HEK293 (cell line): ENCODE measurements at regions not wholly inside any gene's neighbourhood (a gene's known extent, or its start where the extent isn't known, plus 50 kb on each side); places are given as distances from the start of the nearest gene placed in this dataset.
A peak's percentile ranks its signal among the peaks of the same experiment; 100 is the strongest.

Source experiments
- CTCF ChIA-PET: fragments of 350-600 bp; formaldehyde crosslinking; extraction: SDS; loops from one replicate; lab custom pipeline; 2021; ENCODE audit warnings: antibody characterized with exemption; lab: Yijun Ruan, JAX
- POLR2A ChIA-PET: fragments of 300-600 bp; formaldehyde crosslinking; extraction: SDS; loops from one replicate; lab custom pipeline; 2020; ENCODE audit warnings: antibody characterized with exemption, inconsistent platforms; lab: Yijun Ruan, JAX
- H3K27ac ChIP-seq: fragments of 200-500 bp; sonication (Bioruptor generic); 2 replicates; pipeline ENCODE4 v1.5.1; 2014; ENCODE audit warnings: low read depth, low read length, control low read depth, inconsistent platforms; ENCODE audit errors: extremely low read depth
- H3K36me3 ChIP-seq, 2 experiments: fragments of 200-500 bp in 1 of 2; sonication (Bioruptor generic) in 1 of 2; 1 replicate in 1 of 2; 2 replicates in 1 of 2; pipeline ENCODE4 v1.5.1; 2014 to 2017; ENCODE audit warnings: inconsistent platforms in 2 of 2, low read length in 2 of 2; ENCODE audit not compliant: control insufficient read depth in 2 of 2, insufficient read depth in 1 of 2
- H3K4me1 ChIP-seq: fragments of 200-500 bp; sonication (Bioruptor generic); 2 replicates; pipeline ENCODE4 v1.5.1; 2014; ENCODE audit warnings: mild to moderate bottlenecking, low read length, inconsistent platforms; ENCODE audit not compliant: control insufficient read depth, insufficient read depth
- H3K4me3 ChIP-seq: 2 replicates; pipeline ENCODE4 v1.5.1; 2011; ENCODE audit warnings: low read depth, mild to moderate bottlenecking, control low read depth, low read length, moderate library complexity
- H3K9me3 ChIP-seq: fragments of 200-500 bp; sonication (Bioruptor generic); 2 replicates; pipeline ENCODE4 v1.5.1; 2014; ENCODE audit warnings: low read depth, low read length, inconsistent platforms; ENCODE audit not compliant: control insufficient read depth, insufficient read depth
- HOXA7 ChIP-seq: sonication (generic); formaldehyde crosslinking; IDR thresholded peaks from 2 replicates; pipeline ENCODE4 v1.8.1; 2022; ENCODE audit warnings: missing genetic modification reagents, borderline replicate concordance
- KLF10 ChIP-seq: fragments of 450-650 bp; IDR thresholded peaks from 2 replicates; pipeline ENCODE4 v1.5.1; 2018; ENCODE audit warnings: missing biosample characterization, mild to moderate bottlenecking, missing genetic modification characterization
- SETDB1 ChIP-seq: IDR thresholded peaks from one replicate; pipeline ENCODE4 v1.6.1; 2017; ENCODE audit warnings: mild to moderate bottlenecking, low read length, moderate library complexity, mixed read lengths; ENCODE audit not compliant: insufficient read length
- TRIM28 ChIP-seq: IDR thresholded peaks from 2 replicates; pipeline ENCODE4 v1.6.1; 2011; ENCODE audit warnings: low read length, control low read depth, borderline replicate concordance
- ZFP69B ChIP-seq: fragments of 450-650 bp; formaldehyde crosslinking; IDR thresholded peaks from 2 replicates; pipeline ENCODE4 v1.5.1; 2016; ENCODE audit warnings: missing biosample characterization, missing genetic modification characterization
- ZNF10 ChIP-seq: fragments of 450-650 bp; formaldehyde crosslinking; IDR thresholded peaks from 2 replicates; pipeline ENCODE4 v1.5.1; 2017; ENCODE audit warnings: missing biosample characterization, missing genetic modification characterization
- ZNF140 ChIP-seq: fragments of 450-650 bp; formaldehyde crosslinking; IDR thresholded peaks from 2 replicates; pipeline ENCODE4 v1.5.1; 2016; ENCODE audit warnings: missing biosample characterization, missing genetic modification characterization
- ZNF175 ChIP-seq: fragments of 450-650 bp; formaldehyde crosslinking; IDR thresholded peaks from 2 replicates; pipeline ENCODE4 v1.5.1; 2016; ENCODE audit warnings: missing biosample characterization, missing genetic modification characterization
- ZNF404 ChIP-seq: fragments of 450-650 bp; formaldehyde crosslinking; IDR thresholded peaks from 2 replicates; pipeline ENCODE4 v1.5.1; 2017; ENCODE audit warnings: missing biosample characterization, missing genetic modification characterization
- ZNF433 ChIP-seq: fragments of 450-650 bp; formaldehyde crosslinking; IDR thresholded peaks from 2 replicates; pipeline ENCODE4 v1.5.1; 2016; ENCODE audit warnings: missing biosample characterization, missing genetic modification characterization, low read depth
- ZNF473 ChIP-seq: fragments of 450-650 bp; formaldehyde crosslinking; IDR thresholded peaks from 2 replicates; pipeline ENCODE4 v1.5.1; 2017; ENCODE audit warnings: missing biosample characterization, missing genetic modification characterization
- ZNF571 ChIP-seq: fragments of 450-650 bp; formaldehyde crosslinking; IDR thresholded peaks from 2 replicates; pipeline ENCODE4 v1.5.0; 2017; ENCODE audit warnings: missing biosample characterization, missing genetic modification characterization
- ZNF585B ChIP-seq: fragments of 450-650 bp; formaldehyde crosslinking; IDR thresholded peaks from 2 replicates; pipeline ENCODE4 v1.5.1; 2016; ENCODE audit warnings: missing biosample characterization, missing genetic modification characterization
- ZNF670 ChIP-seq: fragments of 450-650 bp; formaldehyde crosslinking; IDR thresholded peaks from 2 replicates; pipeline ENCODE4 v1.5.1; 2016; ENCODE audit warnings: missing biosample characterization, missing genetic modification characterization, low read depth
- TF ChIP-seq, protein P1 (sequence below): fragments of 450-650 bp; IDR thresholded peaks from 2 replicates; pipeline ENCODE4 v1.5.1; 2018; ENCODE audit warnings: missing biosample characterization, mild to moderate bottlenecking, missing genetic modification characterization
- TF ChIP-seq, protein P2 (sequence below): fragments of 450-650 bp; formaldehyde crosslinking; IDR thresholded peaks from 2 replicates; pipeline ENCODE4 v1.5.1; 2016; ENCODE audit warnings: missing biosample characterization, missing genetic modification characterization
- TF ChIP-seq, protein P3 (sequence below): fragments of 450-650 bp; formaldehyde crosslinking; IDR thresholded peaks from 2 replicates; pipeline ENCODE4 v1.5.1; 2016; ENCODE audit warnings: missing biosample characterization, missing genetic modification characterization, low read depth
- TF ChIP-seq, protein P4 (sequence below): fragments of 450-650 bp; formaldehyde crosslinking; IDR thresholded peaks from 2 replicates; pipeline ENCODE4 v1.5.1; 2016; ENCODE audit warnings: missing biosample characterization, missing genetic modification characterization

DNA sequence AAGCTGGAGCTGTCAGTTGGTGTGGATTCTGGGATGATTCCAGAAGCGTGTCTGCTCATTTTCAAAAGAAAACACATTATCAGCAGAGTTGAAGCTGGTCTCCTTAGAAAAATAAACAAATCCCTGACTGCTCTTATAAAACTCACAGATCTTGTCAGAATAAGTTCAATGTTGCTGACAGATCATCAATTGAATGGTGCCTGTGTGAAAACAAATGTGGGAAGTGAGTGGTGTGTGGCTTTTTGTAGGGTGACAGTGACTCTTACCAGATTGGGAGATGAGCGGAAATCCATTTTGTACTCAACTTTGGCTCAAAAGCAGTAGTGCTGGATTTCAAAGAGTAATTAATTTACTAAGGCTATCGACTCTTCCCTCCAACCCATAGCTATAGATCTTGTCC, 807.8 kb downstream of the RAPGEF2 start (continued):
- TF ChIP-seq ZNF473, result no peak
- TF ChIP-seq ZFP69B (tag by site-specific recombination), result no peak
- TF ChIP-seq, protein P1, sequence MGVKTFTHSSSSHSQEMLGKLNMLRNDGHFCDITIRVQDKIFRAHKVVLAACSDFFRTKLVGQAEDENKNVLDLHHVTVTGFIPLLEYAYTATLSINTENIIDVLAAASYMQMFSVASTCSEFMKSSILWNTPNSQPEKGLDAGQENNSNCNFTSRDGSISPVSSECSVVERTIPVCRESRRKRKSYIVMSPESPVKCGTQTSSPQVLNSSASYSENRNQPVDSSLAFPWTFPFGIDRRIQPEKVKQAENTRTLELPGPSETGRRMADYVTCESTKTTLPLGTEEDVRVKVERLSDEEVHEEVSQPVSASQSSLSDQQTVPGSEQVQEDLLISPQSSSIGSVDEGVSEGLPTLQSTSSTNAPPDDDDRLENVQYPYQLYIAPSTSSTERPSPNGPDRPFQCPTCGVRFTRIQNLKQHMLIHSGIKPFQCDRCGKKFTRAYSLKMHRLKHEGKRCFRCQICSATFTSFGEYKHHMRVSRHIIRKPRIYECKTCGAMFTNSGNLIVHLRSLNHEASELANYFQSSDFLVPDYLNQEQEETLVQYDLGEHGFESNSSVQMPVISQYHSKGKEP (tag by site-specific recombination), result no peak
- no peak for TF ChIP-seq ZNF433 (tag by site-specific recombination)
- TF ChIP-seq, protein P2, sequence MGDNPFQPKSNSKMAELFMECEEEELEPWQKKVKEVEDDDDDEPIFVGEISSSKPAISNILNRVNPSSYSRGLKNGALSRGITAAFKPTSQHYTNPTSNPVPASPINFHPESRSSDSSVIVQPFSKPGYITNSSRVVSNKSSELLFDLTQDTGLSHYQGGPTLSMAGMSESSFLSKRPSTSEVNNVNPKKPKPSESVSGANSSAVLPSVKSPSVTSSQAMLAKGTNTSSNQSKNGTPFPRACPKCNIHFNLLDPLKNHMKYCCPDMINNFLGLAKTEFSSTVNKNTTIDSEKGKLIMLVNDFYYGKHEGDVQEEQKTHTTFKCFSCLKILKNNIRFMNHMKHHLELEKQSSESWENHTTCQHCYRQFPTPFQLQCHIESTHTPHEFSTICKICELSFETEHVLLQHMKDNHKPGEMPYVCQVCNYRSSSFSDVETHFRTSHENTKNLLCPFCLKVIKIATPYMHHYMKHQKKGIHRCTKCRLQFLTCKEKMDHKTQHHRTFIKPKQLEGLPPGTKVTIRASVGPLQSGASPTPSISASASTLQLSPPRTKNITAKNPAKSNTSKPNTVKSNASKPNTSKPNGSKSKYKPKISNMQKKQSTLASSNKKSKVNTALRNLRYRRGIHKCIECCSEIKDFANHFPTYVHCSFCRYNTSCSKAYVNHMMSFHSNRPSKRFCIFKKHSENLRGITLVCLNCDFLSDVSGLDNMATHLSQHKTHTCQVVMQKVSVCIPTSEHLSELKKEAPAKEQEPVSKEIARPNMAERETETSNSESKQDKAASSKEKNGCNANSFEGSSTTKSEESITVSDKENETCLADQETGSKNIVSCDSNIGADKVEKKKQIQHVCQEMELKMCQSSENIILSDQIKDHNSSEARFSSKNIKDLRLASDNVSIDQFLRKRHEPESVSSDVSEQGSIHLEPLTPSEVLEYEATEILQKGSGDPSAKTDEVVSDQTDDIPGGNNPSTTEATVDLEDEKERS (tag by site-specific recombination), result no peak

DNA sequence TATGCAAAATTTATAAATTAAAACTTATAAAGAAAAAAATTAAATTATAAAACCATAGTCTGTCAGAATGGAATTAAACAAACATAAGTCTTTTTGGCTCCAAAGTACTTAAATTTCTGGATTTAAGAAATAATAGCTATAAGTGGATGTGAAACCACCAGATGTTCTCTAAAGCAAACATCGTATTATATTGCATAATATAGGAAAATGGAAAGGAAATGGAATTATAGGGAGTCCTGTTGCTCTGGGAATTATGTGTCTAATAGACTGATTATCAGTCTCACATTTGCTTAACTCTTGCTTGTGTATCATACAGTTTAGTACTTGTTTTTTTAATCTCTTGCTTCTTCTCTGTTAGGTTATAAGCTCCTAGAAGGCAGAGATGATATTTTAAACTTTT, 819.2 kb downstream of the RAPGEF2 start:
- Histone ChIP-seq H3K27ac (no peak overlapping the region), H3K4me1 (no peaks in the 10 kb centered on the region), H3K4me3 (no peak overlapping the region), H3K36me3 (no peaks in the 10 kb centered on the region), H3K9me3 (no peaks in the 10 kb centered on the region)
- CTCF ChIA-PET, result interaction anchor here (1.1 kb wide), 1 partner anchor 25 kb away, joined by 3 read pairs; no protein-coding TSS in a partner anchor
- no peak for TF ChIP-seq ZNF175 (tag by site-specific recombination)
- POLR2A ChIA-PET, result no interaction called here

DNA sequence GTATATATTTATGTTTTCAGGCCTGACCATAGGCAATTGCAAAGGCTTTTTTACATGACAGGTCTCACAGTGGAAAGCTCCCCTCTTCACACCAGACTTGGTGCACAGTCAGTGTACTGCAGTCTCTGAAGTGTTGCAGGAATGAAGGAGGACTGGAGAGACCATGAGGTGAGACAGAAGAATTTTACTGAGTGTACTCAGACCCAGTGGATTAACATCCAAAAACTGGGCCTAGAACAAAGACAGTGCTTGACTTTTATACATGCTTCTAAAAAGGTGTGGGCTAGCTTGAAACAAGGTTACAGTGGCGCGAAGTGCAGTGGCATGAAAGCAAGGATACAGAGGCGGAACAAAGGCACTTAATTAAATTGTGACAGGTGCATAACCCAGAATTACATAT, 822.9 kb downstream of the RAPGEF2 start:
- Histone ChIP-seq H3K4me1 (no peaks in the 10 kb centered on the region), H3K4me3 (no peak overlapping the region), H3K27ac (no peak overlapping the region), H3K36me3 (no peaks in the 10 kb centered on the region), H3K9me3 (no peaks in the 10 kb centered on the region)
- ChIA-PET POLR2A (no interaction called here), CTCF (interaction anchor here (0.5 to 0.7 kb wide), 2 partner anchors 12 to 178 kb away, joined by 3 to 4 read pairs; no protein-coding TSS in a partner anchor)
- TF ChIP-seq, protein P3, sequence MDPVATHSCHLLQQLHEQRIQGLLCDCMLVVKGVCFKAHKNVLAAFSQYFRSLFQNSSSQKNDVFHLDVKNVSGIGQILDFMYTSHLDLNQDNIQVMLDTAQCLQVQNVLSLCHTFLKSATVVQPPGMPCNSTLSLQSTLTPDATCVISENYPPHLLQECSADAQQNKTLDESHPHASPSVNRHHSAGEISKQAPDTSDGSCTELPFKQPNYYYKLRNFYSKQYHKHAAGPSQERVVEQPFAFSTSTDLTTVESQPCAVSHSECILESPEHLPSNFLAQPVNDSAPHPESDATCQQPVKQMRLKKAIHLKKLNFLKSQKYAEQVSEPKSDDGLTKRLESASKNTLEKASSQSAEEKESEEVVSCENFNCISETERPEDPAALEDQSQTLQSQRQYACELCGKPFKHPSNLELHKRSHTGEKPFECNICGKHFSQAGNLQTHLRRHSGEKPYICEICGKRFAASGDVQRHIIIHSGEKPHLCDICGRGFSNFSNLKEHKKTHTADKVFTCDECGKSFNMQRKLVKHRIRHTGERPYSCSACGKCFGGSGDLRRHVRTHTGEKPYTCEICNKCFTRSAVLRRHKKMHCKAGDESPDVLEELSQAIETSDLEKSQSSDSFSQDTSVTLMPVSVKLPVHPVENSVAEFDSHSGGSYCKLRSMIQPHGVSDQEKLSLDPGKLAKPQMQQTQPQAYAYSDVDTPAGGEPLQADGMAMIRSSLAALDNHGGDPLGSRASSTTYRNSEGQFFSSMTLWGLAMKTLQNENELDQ (tag by site-specific recombination), result no peak
- TF ChIP-seq ZNF571 (tag by site-specific recombination) (no peak), KLF10 (tag by site-specific recombination) (no peak), ZNF670 (no peak), ZNF585B (tag by site-specific recombination) (no peak), ZNF140 (tag by site-specific recombination) (no peak), SETDB1 (peak; percentile 86), TRIM28 (peak; percentile 96), ZNF404 (tag by site-specific recombination) (no peak), ZNF10 (tag by site-specific recombination) (no peak), HOXA7 (CRISPR knock-in tag) (no peak)
- TF ChIP-seq, protein P4, sequence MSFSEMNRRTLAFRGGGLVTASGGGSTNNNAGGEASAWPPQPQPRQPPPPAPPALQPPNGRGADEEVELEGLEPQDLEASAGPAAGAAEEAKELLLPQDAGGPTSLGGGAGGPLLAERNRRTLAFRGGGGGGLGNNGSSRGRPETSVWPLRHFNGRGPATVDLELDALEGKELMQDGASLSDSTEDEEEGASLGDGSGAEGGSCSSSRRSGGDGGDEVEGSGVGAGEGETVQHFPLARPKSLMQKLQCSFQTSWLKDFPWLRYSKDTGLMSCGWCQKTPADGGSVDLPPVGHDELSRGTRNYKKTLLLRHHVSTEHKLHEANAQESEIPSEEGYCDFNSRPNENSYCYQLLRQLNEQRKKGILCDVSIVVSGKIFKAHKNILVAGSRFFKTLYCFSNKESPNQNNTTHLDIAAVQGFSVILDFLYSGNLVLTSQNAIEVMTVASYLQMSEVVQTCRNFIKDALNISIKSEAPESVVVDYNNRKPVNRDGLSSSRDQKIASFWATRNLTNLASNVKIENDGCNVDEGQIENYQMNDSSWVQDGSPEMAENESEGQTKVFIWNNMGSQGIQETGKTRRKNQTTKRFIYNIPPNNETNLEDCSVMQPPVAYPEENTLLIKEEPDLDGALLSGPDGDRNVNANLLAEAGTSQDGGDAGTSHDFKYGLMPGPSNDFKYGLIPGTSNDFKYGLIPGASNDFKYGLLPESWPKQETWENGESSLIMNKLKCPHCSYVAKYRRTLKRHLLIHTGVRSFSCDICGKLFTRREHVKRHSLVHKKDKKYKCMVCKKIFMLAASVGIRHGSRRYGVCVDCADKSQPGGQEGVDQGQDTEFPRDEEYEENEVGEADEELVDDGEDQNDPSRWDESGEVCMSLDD, result no peak
